ENCODE measurements at regions not wholly inside any gene's neighbourhood (a gene's known extent, or its start where the extent isn't known, plus 50 kb on each side); places are given as distances from the start of the nearest gene placed in this dataset.

DNA sequence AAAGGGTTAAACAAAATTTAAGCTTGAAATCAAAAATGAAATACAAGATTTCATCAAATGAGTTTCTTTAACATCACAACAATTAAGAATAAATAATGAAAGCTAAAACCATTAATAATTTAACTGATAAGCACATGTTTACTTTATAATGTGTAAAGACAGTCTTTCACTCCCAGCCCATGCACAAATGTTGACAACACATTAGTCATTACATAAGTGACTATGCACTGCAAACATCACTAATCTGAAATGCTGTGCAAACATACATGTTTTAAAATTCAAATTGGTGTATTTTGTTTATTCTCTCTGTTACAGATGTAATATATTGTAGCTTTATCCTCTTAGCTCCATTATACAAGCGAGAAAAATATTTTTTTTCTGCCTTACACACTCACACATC lies 220.6 kb upstream of the CPXCR1 start:
- intact Hi-C loops (cut with DNase I; ENCODE audit: low total_unique reads) = no loop called here

DNA sequence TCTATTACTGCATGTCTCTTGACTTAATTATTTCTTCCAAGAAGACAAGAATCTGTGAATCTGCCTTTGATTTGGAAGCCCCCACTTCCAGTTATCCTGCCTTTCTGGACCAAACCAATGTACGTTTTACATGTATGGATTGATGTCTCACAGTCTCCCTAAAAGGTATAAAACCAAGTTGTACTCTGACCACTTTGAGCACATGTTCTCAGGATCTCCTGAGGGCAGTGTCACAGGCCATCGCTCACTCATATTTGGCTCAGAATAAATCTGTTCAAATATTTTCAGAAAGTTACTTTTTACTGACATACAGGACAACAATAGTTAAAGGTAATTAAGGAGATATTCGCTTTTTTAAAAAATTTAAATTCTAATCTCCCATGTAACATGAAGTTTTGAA lies 188.6 kb upstream of the CPXCR1 start:
- no peaks in the 10 kb centered on the region for H3K9me3 ChIP-seq
- H3K27ac ChIP-seq = no peak overlapping the region
- no peak overlapping the region for H3K4me3 ChIP-seq
- DNase-seq = no peak
- H3K27me3 ChIP-seq = peaks cover 0 to 6% of the 10 kb centered on the region in 2 donors
- no peak for TF ChIP-seq POLR2A (IDR thresholded peaks at IDR 0.05)
- TF ChIP-seq, protein P1, sequence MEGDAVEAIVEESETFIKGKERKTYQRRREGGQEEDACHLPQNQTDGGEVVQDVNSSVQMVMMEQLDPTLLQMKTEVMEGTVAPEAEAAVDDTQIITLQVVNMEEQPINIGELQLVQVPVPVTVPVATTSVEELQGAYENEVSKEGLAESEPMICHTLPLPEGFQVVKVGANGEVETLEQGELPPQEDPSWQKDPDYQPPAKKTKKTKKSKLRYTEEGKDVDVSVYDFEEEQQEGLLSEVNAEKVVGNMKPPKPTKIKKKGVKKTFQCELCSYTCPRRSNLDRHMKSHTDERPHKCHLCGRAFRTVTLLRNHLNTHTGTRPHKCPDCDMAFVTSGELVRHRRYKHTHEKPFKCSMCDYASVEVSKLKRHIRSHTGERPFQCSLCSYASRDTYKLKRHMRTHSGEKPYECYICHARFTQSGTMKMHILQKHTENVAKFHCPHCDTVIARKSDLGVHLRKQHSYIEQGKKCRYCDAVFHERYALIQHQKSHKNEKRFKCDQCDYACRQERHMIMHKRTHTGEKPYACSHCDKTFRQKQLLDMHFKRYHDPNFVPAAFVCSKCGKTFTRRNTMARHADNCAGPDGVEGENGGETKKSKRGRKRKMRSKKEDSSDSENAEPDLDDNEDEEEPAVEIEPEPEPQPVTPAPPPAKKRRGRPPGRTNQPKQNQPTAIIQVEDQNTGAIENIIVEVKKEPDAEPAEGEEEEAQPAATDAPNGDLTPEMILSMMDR (IDR thresholded peaks at IDR 0.05) = no peak
- no peaks in the 10 kb centered on the region for H3K36me3 ChIP-seq
- no peaks in the 10 kb centered on the region for H3K4me1 ChIP-seq
- intact Hi-C loops (cut with DNase I; ENCODE audit: low total_unique reads) = no loop called here

More for the DNA sequence above, 220.6 kb upstream of the CPXCR1 start:
- TF ChIP-seq, protein P1 (IDR thresholded peaks at IDR 0.05) = no peak
- H3K36me3 ChIP-seq = no peaks in the 10 kb centered on the region
- no peaks in the 10 kb centered on the region for H3K9me3 ChIP-seq
- H3K4me1 ChIP-seq = no peaks in the 10 kb centered on the region
- no peaks in the 10 kb centered on the region for H3K27me3 ChIP-seq
- H3K4me3 ChIP-seq = no peak overlapping the region
- no peak overlapping the region for H3K27ac ChIP-seq
- DNase-seq = no peak

DNA sequence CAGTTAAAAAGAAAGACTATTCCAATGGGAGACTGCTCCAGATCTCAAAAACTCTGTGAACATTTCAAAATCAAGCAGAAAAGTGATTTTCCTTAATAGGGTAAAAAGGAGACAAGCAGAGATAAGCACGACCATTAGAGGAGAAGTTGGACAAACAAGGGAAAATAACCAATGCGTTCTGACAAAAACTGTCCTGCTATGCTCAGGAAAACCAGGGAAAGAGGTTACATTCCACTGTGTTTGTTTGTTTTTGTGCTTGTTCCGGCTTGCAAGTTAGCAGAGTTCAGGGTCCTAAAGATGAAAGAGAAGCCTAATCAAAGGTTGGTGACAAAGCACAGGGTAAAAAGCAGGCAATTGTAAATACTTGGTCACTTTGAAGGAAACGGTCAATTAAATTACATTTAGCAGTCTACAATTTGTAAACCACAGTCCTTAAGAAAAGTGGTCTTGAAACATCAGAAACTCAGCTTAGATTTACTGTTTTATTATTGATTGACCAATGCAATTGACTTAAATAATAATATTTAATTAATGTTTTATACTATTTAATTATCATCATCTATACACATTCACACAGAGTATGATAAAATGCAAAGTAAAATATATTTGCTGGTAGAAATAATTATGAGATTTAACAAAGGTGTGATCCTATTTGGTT lies 186.2 kb upstream of the CPXCR1 start:
- no peaks in the 10 kb centered on the region for H3K9me3 ChIP-seq
- no peak for DNase-seq
- peaks cover 0 to 6% of the 10 kb centered on the region in 2 donors for H3K27me3 ChIP-seq
- H3K4me3 ChIP-seq = no peak overlapping the region
- H3K36me3 ChIP-seq = no peaks in the 10 kb centered on the region
- intact Hi-C loops (cut with DNase I; ENCODE audit: low total_unique reads) = no loop called here
- TF ChIP-seq, protein P1 (IDR thresholded peaks at IDR 0.05) = no peak
- TF ChIP-seq POLR2A (IDR thresholded peaks at IDR 0.05) = no peak
- H3K27ac ChIP-seq = no peak overlapping the region
- H3K4me1 ChIP-seq = no peaks in the 10 kb centered on the region

DNA sequence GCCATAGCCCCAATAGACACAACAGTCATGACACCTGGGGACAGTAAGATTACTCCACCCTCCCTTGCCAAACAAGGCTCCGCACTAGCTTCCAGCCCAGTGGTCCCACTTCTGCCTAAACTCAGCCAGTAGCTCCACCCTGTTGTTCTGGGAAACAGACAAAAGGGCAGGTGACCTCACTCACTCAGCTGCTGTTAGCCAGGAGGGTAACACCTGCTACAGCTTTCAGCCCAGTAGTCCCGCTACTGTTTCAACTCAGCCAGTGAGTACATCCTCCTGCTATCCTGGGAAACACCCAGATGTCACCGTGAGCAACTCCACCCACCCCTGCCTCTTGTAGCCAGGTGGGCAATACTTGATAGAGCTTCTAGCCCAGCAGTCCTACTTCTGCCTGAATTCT lies 162.7 kb upstream of the CPXCR1 start:
- TF ChIP-seq, protein P1 (IDR thresholded peaks at IDR 0.05) = no peak
- TF ChIP-seq POLR2A (IDR thresholded peaks at IDR 0.05) = no peak
- no peak for DNase-seq
- no peaks in the 10 kb centered on the region for H3K4me1 ChIP-seq
- no peak overlapping the region for H3K27ac ChIP-seq
- intact Hi-C loops (cut with DNase I; ENCODE audit: low total_unique reads) = no loop called here
- H3K9me3 ChIP-seq = no peaks in the 10 kb centered on the region
- no peak overlapping the region for H3K4me3 ChIP-seq
- no peaks in the 10 kb centered on the region for H3K36me3 ChIP-seq
- H3K27me3 ChIP-seq = no peaks in the 10 kb centered on the region

DNA sequence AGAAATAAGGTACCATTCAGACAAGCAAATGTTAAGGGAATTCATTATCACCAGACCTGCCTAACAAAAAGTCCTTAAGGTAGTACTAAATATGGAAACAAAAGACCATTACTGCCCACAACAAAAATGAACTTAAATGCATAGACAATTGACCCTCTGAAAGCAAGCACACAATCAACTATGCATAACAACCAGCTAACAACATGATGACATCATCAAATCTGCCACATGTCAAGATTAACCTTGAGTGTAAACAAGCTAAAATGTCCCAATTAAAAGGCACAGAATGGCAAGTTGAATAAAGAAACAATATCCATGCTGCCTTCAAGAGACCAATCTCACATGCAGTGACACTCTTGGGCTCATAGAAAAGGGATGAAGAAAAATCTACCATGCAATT lies 160.7 kb upstream of the CPXCR1 start:
- TF ChIP-seq, protein P1 (IDR thresholded peaks at IDR 0.05) = no peak
- TF ChIP-seq POLR2A (IDR thresholded peaks at IDR 0.05) = no peak
- Histone ChIP-seq H3K27me3 (no peaks in the 10 kb centered on the region), H3K4me1 (no peaks in the 10 kb centered on the region), H3K4me3 (no peak overlapping the region), H3K36me3 (no peaks in the 10 kb centered on the region), H3K27ac (no peak overlapping the region), H3K9me3 (no peaks in the 10 kb centered on the region)
- no peak for DNase-seq
- intact Hi-C loops (cut with DNase I; ENCODE audit: low total_unique reads) = no loop called here

All from uterus (tissue), 3 donors.